Medulla oblongata (tissue), 1 donor: ENCODE measurements at regions not wholly inside any gene's neighbourhood (a gene's known extent, or its start where the extent isn't known, plus 50 kb on each side); places are given as distances from the start of the nearest gene placed in this dataset.
"Not testable (repeated sequence)": the region's sequence is repeated elsewhere in the genome, so short reads cannot be mapped to it uniquely, and the experiment has no call there.

ENCODE experiments used
- DNase-seq: peaks from one replicate; pipeline ENCODE4 v3.0.0-alpha.2; 2015; ENCODE audit errors: extremely low spot score

GRCh38 chr11:98300719-98301118 lies 720.0 kb upstream of the CNTN5 start:
- no peak for DNase-seq

- DNase-seq, result no peak
Observed at GRCh38 chr11:98307827-98308491, 712.8 kb upstream of the CNTN5 start.

DNA sequence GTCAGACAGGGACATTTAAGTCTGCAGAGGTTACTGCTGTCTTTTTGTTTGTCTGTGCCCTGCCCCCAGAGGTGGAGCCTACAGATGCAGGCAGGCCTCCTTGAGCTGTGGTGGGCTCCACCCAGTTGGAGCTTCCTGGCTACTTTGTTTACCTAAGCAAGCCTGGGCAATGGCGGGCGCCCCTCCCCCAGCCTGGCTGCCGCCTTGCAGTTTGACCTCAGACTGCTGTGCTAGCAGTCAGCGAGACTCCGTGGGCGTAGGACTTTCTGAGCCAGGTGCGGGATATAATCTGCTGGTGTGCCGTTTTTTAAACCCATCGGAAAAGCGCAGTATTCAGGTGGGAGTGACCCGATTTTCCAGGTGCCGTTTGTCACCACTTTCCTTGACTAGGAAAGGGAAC lies 690.4 kb upstream of the CNTN5 start:
- DNase-seq, result not testable (repeated sequence)

DNA sequence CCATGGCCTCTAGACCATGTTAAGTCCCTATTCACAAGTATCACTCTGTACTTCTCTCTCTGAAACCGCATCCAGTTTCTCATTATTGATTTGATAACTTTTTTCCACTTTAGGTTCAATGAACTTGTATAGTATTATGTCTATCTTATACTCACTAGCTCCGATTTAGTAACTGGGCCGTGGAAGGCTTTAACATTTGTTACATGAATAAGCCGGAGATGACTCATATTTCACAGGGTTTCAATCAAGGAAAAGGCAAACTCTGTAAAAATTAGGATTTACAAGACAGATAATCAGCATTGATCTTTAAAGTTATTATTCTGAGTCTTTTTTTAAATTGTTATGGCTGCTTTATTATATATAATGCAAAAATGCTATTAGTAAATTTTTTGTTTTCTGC lies 662.2 kb upstream of the CNTN5 start:
- no peak for DNase-seq

DNA sequence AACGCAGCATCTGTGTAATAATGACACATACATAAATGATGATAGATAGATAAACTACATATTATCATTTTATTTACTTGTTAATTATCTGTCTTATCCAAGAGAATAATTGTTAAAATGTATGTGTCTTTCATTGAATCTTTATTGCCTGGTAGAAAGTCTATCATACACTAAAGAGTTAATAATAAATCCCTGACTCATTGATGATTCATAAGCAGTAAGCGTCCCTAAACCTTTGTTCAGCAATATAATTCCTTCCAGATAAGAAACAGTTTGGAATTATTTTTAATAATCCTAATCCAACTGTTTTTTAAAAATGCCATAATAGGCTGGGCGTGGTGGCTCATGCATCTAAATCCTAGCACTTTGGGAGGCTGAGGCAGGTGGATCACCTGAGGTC lies 655.6 kb upstream of the CNTN5 start:
- no peak for DNase-seq

GRCh38 chr11:98365941-98366340 lies 654.8 kb upstream of the CNTN5 start:
- no peak for DNase-seq

- DNase-seq, result no peak
Observed at GRCh38 chr11:98390391-98390790, 630.4 kb upstream of the CNTN5 start.

DNA sequence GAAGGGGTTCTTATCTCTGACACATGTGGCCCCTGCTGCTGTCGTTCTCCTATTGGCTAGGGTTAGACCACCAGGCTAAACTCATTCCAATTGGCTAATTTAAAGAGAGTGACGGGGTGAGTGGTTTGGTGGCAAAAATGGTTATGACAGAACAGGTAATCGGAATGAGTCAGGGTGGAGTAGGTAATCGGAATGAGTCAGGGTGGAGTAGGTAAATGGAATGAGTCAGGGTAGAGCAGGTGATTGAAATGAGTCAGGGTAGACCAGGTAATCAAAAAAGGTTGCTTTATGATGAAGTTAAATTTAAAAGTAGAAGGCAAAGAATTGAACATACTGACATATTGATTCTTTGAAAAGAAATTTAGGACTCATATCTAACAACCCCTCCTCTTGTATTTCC lies 626.2 kb upstream of the CNTN5 start:
- not testable (repeated sequence) for DNase-seq

GRCh38 chr11:98398508-98398907 lies 622.2 kb upstream of the CNTN5 start:
- DNase-seq, result no peak

DNA sequence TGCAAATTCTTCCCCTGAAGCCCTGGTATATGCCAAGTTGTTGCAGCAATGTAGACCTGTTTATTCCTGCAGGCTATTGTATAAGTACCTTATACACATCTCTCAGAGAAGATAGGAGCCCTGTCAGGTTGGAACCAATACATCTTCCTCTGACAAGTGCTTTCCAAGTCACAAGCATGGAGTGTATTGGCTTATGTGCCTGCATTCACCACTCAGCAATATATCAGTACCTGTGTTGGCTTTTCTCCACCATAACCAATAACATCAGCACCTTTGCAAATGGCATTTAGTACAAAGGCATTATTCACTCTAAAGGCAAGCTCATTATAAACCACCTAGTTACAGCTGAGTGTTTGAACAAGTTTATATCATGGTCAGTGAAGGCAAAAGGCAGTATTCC lies 611.7 kb upstream of the CNTN5 start:
- DNase-seq, result no peak

- DNase-seq, result no peak
Observed at GRCh38 chr11:98411777-98412176, 609.0 kb upstream of the CNTN5 start.

- DNase-seq, result no peak
Observed at GRCh38 chr11:98417256-98417755, 603.4 kb upstream of the CNTN5 start.

DNA sequence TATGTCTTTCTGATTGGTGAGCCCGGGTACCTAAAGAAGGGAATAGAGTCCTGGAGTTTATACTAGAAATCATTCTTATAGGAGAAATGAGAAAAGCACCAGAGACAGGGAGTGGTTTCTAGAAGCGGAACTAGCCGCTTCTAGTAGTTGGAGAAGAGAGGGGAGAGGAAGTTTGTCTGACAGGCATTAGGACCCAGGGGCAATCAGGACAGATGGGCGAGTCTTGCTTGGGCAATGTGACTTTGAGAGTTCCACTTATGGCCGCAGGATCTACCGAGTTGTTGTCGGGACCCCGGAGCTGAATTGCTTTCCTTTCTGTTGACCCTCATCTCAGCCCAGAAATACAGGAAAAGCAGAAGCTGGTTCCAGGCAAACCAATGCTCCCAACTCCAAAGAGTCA lies 596.8 kb upstream of the CNTN5 start:
- no peak for DNase-seq

DNA sequence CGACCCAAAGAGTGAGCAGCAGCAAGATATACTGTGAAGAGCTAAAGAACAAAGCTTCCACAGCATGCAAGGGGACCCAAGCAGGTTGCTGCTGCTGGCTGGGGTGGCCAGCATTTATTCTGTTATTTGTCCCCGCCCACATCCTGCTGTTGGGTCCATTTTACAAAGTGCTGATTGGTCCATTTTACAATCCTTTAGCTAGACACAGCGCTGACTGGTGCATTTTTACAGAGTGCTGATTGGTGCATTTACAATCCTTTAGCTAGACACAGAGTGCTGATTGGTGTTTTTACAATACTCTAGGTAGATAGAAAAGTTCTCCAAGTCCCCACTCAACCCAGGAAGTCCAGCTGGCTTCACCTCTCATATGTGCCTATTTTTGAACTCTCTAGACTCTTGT lies 596.0 kb upstream of the CNTN5 start:
- DNase-seq, result not testable (repeated sequence)

DNA sequence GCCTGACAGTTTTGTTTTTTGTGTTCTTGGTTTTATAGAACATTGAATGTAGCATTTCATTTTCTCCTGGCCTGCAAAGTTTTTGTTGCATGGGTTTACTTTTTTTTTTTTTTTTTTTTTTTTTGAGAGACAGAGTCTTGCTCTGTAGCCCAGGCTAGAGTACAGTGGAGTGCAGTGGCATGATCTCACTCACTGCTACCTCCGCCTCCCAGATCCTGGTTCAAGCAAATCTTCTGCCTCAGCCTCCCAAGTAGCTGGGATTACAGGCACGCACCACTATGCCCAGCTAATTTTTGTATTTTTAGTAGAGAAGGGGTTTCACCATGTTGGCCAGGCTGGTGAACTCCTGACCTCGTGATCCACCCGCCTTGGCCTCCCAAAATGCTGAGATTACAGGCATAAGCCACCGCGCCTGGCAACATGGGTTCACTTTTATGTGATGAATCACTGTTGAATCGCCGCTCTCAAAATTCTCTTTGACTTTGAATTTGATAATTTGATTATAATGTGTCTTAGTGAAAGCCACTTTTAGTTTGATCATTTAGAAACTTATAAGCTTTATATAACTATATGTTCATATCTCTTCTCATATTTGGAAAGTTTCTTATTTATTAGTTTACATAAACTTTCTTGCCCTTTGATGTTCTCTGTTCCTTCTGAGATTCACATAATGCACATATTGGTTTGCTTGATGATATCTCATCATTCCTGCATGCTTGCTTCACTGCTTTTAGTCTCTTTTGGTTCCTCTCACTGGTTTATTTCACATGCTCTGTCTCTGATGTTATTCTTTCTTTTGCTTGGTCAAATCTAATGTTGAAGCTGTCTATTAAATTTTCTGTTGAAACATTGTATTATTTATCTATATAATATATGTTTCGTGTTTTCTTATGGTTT lies 589.0 kb upstream of the CNTN5 start:
- DNase-seq, result no peak

DNA sequence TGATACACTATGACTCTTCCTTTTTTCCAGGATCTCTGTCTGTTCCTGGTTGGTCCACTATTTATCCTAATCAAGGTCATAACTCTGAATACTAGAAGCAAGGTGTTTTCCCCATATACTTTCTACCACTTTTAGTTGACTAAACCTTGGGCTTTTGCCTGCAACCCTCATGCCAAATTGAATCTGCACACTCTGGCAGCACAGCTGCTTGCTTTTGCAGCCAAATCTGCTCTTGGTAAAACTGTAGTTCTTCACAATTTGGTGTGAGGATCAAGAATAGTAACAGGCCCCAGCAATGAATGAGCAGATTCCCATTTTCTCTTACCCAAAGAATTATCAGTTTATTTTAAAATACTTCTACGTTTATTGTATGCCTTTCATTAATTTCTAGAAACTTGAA lies 586.5 kb upstream of the CNTN5 start:
- no peak for DNase-seq

GRCh38 chr11:98453378-98453777 lies 567.4 kb upstream of the CNTN5 start:
- no peak for DNase-seq

DNA sequence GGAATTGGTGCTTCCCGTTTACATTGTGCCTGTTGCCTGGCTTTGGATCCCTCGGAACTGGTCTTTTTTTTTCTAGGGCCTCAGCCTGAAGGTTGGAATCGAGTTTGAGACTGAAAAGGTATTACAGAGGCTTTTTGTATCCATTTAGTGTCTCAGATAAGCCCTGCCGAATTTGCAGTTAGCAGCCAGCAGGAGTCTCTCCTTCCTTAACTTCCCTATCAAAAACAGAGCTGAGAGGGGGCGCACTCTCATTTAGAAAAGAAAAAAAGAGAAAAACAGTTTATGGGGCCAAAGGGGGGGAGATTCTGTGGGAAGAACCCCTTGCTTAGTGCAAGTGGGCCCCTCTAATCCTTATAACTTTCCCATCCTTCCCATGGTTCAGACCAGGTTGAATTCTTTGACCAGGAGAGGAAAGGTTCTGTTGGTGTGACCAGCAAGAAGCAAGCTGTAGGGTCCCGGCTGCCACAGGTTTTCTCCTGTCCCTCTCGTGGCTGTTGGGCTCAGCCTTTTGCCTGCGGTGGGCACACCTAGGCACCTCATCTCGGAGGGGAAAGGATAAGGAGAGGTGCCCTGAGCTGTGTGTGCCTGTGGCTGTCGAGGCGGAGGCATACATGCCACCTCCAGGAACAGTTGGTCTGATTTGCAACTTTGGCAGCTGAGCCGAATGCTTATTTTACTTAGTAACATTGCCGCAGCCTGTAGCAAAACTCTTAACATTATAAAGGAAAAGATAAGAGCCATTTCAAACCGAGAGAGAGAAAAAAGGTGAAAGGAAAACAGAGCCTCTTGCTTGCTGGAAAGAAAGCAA lies 565.0 kb upstream of the CNTN5 start:
- DNase-seq, result no peak

- DNase-seq, result no peak
Observed at GRCh38 chr11:98456308-98456680, 564.5 kb upstream of the CNTN5 start.

GRCh38 chr11:98495016-98495415 lies 525.7 kb upstream of the CNTN5 start:
- DNase-seq, result no peak

- DNase-seq, result no peak
Observed at GRCh38 chr11:98495601-98496000, 525.1 kb upstream of the CNTN5 start.

DNA sequence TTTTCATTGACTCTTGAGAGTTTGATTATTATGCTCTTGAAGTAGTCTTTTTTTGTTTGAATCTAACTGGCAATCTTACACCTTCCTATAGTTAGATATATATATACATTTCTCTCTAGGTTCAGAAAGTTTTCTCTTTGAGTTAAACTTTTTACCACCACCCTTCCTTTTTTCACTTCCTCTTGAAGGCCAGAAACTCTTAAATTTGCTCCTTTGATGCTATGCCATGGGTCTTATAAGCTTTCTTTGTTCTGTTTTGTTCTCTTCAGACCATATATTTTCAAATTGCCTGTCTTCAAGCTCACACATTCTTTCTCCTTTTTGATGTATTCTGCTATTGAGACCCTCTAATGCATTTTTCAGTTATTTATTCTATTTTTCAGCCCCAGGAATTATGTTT lies 513.5 kb upstream of the CNTN5 start:
- no peak for DNase-seq
